GM10266 (cell line): ENCODE measurements at regions not wholly inside any gene's neighbourhood (a gene's known extent, or its start where the extent isn't known, plus 50 kb on each side); places are given as distances from the start of the nearest gene placed in this dataset.

Experiments used
- DNase-seq: peaks from one replicate; pipeline ENCODE4 v3.0.0; 2012; ENCODE audit errors: extremely low spot score
- TF ChIP-seq, protein P1 (sequence below): IDR thresholded peaks from 2 replicates; pipeline ENCODE4 v1.5.1; 2012; ENCODE audit warnings: mild to moderate bottlenecking, low read depth; ENCODE audit not compliant: control insufficient read depth, insufficient read depth; ENCODE audit errors: missing control alignments

DNA sequence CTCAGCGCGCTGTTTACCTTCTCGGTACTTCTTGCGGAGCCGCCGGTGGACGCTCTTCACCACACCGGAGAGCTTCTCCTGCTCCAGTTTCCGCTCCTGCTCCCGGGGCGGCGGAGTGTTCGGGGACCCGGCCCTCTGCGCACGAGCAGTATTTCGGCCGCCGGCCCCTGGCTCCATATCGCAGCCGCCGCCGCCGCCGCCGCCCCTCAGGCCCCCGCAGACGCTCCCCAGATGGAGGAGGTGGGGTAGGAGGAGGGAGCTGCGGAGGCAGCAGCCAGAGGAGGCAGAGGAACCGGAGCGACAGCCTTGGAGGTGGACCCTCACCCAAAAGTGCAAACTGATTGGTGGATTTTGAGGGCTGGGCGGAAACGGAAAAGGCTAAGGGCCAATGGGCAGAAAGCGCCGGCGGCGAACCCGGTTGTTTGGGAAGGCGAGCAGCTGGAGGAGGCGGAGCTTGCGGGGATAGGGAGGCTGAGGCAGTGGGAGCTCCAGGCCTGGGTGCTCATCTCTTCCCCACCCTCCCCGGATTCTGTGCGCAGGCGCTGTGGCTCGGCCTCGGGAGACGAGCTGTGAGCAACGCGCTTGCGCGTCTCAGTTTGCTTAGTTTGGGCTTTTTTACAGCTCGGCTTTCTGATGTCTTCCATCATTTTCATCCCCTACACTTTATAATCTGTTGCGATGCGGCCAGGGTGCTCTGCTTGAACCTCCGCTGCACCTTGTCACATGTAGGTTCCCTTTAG, 146.9 kb downstream of the GPR85 start:
- DNase-seq = peak; percentile 95
- TF ChIP-seq, protein P1, sequence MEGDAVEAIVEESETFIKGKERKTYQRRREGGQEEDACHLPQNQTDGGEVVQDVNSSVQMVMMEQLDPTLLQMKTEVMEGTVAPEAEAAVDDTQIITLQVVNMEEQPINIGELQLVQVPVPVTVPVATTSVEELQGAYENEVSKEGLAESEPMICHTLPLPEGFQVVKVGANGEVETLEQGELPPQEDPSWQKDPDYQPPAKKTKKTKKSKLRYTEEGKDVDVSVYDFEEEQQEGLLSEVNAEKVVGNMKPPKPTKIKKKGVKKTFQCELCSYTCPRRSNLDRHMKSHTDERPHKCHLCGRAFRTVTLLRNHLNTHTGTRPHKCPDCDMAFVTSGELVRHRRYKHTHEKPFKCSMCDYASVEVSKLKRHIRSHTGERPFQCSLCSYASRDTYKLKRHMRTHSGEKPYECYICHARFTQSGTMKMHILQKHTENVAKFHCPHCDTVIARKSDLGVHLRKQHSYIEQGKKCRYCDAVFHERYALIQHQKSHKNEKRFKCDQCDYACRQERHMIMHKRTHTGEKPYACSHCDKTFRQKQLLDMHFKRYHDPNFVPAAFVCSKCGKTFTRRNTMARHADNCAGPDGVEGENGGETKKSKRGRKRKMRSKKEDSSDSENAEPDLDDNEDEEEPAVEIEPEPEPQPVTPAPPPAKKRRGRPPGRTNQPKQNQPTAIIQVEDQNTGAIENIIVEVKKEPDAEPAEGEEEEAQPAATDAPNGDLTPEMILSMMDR = no peak

DNA sequence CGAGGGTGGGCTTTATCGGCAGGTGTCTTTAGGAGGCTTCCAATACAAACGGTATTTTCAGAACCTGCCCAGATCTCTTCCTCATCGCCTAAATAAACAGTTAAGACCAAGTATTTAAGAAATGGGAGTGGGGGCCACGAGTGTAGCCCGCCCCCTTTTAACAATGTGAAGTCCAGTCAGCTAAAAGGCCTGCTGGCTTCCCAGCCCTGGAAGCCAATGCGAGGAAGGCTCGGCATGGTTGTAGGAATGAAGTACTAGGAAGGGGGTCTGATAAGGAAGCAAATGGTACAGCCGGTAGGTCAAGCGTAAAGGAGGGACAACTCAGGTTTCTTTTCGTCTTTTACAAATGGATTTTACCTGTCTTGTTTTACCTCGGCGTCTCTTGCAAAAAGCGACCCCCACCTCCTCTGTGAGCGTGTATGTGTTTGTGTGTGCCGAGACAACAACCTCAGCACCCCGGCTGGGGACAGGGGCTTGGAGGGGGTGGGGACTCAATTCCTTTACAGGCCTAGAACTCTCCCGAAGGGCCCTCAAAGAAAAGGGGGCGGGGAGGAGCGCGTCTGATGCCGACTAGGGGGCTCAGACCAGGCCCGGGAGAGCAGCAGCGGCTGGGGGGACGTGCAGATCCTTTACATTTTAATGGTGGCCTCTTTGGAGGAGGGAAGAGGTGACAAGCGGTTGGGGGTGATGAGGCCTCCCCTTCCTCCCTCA, 147.6 kb downstream of the GPR85 start:
- peak; percentile 32 for DNase-seq
- TF ChIP-seq, protein P1 = no peak

DNA sequence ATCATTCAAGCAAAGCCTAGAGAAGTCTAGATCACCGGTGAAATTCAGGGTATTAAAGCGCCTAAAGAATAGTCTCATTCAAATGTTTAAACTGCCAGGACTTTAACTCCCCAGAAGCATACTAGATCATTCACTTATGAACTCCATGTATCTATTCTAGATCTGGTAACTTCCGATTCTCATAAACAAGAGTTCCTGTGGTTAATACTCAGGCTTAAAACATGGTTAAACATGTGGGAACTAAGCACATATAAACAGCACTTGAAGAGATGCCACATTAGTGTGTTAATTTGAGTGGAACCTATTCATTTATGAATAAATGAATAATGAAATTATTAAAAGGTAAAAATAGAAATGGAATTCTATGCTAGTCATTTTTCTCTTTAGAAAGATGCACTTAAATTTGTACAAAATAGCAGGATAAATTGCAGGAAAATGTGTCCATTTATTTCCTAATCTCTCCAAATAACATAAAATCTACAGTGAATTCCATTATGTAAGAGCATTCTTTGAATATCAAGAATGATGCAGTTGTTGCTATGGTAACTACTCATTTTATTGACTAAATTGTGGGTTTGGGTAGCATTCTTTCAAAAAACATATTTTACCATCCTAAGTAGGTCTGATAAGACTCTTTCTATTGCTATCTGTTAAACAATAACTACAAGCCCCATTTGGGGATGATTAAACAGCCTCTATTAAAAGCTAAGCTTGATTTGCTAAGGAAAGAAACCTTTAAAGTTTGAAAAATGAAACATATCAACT, 147.6 kb upstream of the TMEM168 start:
- TF ChIP-seq, protein P1 = no peak

DNA sequence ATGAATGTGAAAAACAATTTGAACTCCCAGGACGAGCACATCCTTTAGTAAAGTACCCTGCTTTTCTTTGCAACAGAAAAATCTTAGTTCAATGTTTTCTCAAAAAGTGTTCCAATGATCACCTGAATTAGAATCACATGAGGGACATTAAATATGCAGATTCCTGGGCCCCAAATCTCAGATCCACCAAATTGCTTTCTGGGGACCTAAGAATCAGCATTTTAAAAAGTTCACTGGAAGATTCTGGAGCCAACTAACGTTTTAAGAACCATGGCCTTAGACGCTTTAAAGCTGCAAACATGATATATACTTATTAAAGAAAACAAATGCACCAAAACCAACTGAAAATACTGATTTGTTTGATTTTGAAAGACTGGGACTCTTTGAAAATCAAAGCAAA, 143.4 kb upstream of the TMEM168 start:
- TF ChIP-seq, protein P1 = no peak
- DNase-seq = no peak

More for the DNA sequence above, 147.6 kb upstream of the TMEM168 start:
- no peak for DNase-seq

DNA sequence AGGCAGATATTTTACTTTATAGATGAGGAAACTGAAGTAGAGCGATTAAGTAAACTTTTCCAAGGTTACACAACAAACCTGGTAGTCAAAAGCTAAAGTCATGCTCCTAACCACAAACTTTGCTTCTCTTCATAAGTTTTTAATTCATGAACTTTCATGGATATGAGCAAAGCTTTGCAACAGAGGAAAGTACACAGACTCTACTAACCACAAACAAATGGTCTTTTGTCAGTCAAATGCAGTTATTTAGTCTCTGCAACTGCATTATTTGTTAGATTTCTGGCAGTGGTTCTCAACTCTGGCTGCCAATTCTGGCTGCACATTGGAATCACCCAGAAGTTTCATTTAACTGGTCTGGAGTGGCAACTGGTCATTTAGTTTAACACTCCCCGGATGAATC, 140.6 kb upstream of the TMEM168 start:
- TF ChIP-seq, protein P1 = no peak
- no peak for DNase-seq

DNA sequence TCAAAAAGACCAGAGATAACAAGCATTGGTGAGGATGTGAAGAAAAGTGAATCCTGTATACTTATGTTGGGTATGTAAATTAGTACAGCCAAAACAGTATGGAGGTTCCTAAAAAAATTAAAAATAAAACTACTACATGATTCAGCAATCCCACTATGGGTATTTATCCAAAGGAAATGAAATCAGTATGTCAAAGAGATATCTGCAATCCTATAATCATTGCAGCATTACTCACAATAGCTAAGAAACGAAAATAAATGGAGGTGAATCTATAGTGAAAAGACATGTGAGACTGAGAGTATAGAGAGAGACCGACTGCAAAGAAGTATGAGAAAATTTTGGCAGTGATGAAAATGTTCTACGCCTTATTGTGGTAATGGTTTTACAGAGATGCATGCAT, 139.2 kb upstream of the TMEM168 start:
- DNase-seq = no peak
- TF ChIP-seq, protein P1 = no peak
